CD14-positive monocyte (primary cell): ENCODE measurements at regions not wholly inside any gene's neighbourhood (a gene's known extent, or its start where the extent isn't known, plus 50 kb on each side); places are given as distances from the start of the nearest gene placed in this dataset.

Experiments
- DNase-seq, 3 donors: peaks; one replicate each; pipeline ENCODE4 v3.0.0-alpha.2; 2011 to 2022
- H2AFZ ChIP-seq: 2 replicates; pipeline ENCODE4 v1.6.0; 2012; ENCODE audit warnings: mild to moderate bottlenecking, low read depth, low read length, inconsistent platforms; ENCODE audit not compliant: insufficient read depth, poor library complexity, severe bottlenecking
- H3K27ac ChIP-seq, 2 donors: 1 replicate in 1 of 2; 2 replicates in 1 of 2; pipeline ENCODE4 v1.5.1; 2012 to 2013; ENCODE audit warnings: low read length in 2 of 2, control low read depth in 1 of 2, inconsistent platforms in 1 of 2, low read depth in 1 of 2, mild to moderate bottlenecking in 1 of 2
- H3K27me3 ChIP-seq, 2 donors: one replicate each; pipeline versions ENCODE4 v1.6.0 to v1.6.1; 2011 to 2013; ENCODE audit warnings: low read length in 2 of 2; ENCODE audit not compliant: control insufficient read depth in 2 of 2, insufficient read depth in 2 of 2
- H3K36me3 ChIP-seq, 2 donors: replicated peaks in 1 of 2; 1 replicate in 1 of 2; 2 replicates in 1 of 2; pipeline versions ENCODE4 v1.5.1 to v1.6.1; 2012 to 2013; ENCODE audit warnings: low read length in 2 of 2, control low read depth in 1 of 2, inconsistent platforms in 1 of 2, mild to moderate bottlenecking in 1 of 2; ENCODE audit not compliant: insufficient read depth in 2 of 2, control insufficient read depth in 1 of 2
- H3K4me1 ChIP-seq, 2 donors: 1 replicate in 1 of 2; 2 replicates in 1 of 2; pipeline versions ENCODE4 v1.5.1 to v1.6.1; 2012 to 2013; ENCODE audit warnings: low read length in 2 of 2, control low read depth in 1 of 2, inconsistent platforms in 1 of 2, mild to moderate bottlenecking in 1 of 2, moderate library complexity in 1 of 2; ENCODE audit not compliant: insufficient read depth in 2 of 2, control insufficient read depth in 1 of 2
- H3K4me2 ChIP-seq: replicated peaks from 2 replicates; pipeline ENCODE3; 2012; ENCODE audit warnings: low read length, moderate library complexity, mild to moderate bottlenecking; ENCODE audit not compliant: poor library complexity, severe bottlenecking; ENCODE audit errors: extremely low read depth
- H3K4me3 ChIP-seq, 3 experiments: fragments of 200-600 bp in 1 of 3; sonication (generic) in 1 of 3; replicated peaks in 1 of 3; 1 replicate in 2 of 3; 2 replicates in 1 of 3; pipeline ENCODE4 v1.5.1; 2011 to 2013; ENCODE audit warnings: low read length in 3 of 3, mild to moderate bottlenecking in 3 of 3, control low read depth in 2 of 3, low read depth in 2 of 3, inconsistent platforms in 1 of 3, moderate library complexity in 1 of 3
- H3K79me2 ChIP-seq: 2 replicates; pipeline ENCODE4 v1.6.0; 2012; ENCODE audit warnings: mild to moderate bottlenecking, control low read depth, inconsistent platforms, low read length, moderate library complexity; ENCODE audit not compliant: insufficient read depth
- H3K9ac ChIP-seq: 2 replicates; pipeline ENCODE4 v1.6.0; 2017; ENCODE audit warnings: low read length, mild to moderate bottlenecking; ENCODE audit not compliant: insufficient read depth, poor library complexity, severe bottlenecking
- H3K9me3 ChIP-seq, 2 donors: replicated peaks in 1 of 2; 1 replicate in 1 of 2; 2 replicates in 1 of 2; pipeline versions ENCODE4 v1.5.1 to v1.6.1; 2012 to 2013; ENCODE audit warnings: low read length in 2 of 2, control low read depth in 1 of 2; ENCODE audit not compliant: control insufficient read depth in 1 of 2, insufficient read depth in 1 of 2
- H4K20me1 ChIP-seq: 2 replicates; pipeline ENCODE4 v1.6.0; 2012; ENCODE audit warnings: mild to moderate bottlenecking, low read length, control low read depth, moderate library complexity; ENCODE audit not compliant: insufficient read depth
- H3K27ac Mint-ChIP-seq, 7 donors: one replicate each; pipeline ENCODE4 v1.8.0; 2020; ENCODE audit warnings: mild to moderate bottlenecking in 7 of 7, mixed read lengths in 7 of 7, moderate library complexity in 6 of 7, inconsistent platforms in 2 of 7
- H3K27me3 Mint-ChIP-seq, 3 donors: one replicate each; pipeline ENCODE4 v1.8.0; 2021 to 2022; ENCODE audit warnings: low read depth in 3 of 3, mild to moderate bottlenecking in 3 of 3, mixed read lengths in 3 of 3, moderate library complexity in 3 of 3, inconsistent platforms in 1 of 3
- H3K36me3 Mint-ChIP-seq, 2 donors: one replicate each; pipeline ENCODE4 v1.8.0; 2020; ENCODE audit warnings: mixed read lengths in 2 of 2, inconsistent platforms in 1 of 2, mild to moderate bottlenecking in 1 of 2
- H3K4me1 Mint-ChIP-seq: one replicate; pipeline ENCODE4 v1.8.0; 2020; ENCODE audit warnings: mild to moderate bottlenecking, mixed read lengths
- H3K4me3 Mint-ChIP-seq, 2 donors: one replicate each; pipeline ENCODE4 v1.8.0; 2020; ENCODE audit warnings: mild to moderate bottlenecking in 2 of 2, mixed read lengths in 2 of 2, moderate library complexity in 1 of 2
- H3K9me3 Mint-ChIP-seq, 7 donors: one replicate each; pipeline ENCODE4 v1.8.0; 2020 to 2022; ENCODE audit warnings: mixed read lengths in 7 of 7, mild to moderate bottlenecking in 6 of 7, moderate library complexity in 6 of 7, inconsistent platforms in 2 of 7
- WGBS: methylation state at CpG from one replicate; pipeline ENCODE4 v1.1.5; 2013; ENCODE audit warnings: missing lambda C conversion rate; ENCODE audit not compliant: insufficient coverage; 5-methylcytosine and 5-hydroxymethylcytosine counted together
- intact Hi-C, 2 donors: fragments of 100-400 bp; cut with micrococcal nuclease; formaldehyde crosslinking; loops; one replicate each; pipeline versions ENCODE4 v1.15.0 to v1.15.1; 2023
- TF ChIP-seq, protein P1 (sequence below): fragments of 200-600 bp; IDR thresholded peaks from one replicate; pipeline ENCODE4 v1.8.0; 2022; ENCODE audit warnings: antibody characterized with exemption, mild to moderate bottlenecking

DNA sequence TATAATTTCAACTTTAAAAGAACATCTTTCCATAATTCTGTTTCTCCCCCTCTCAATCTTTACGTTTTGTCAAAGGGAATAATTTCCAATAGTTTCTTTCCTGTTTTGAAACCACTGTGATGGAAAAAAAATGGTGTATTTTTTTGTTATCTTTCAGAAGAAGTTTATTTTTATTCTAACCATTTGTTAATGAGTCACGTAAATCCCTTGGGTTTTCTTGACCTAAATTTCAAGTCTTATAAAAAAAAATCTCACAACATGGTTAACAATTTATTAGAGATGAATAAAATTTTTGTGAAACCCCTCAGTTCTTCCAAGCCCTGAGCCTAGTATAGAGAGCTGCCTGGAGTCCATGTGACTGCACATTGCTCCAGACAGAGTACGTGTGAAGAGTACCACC lies 106.1 kb upstream of the FBXL17 start:
- Mint-ChIP-seq H3K4me1 (no peaks in the 10 kb centered on the region), H3K4me3 (no peak overlapping the region), H3K9me3 (peaks cover 2 to 10% (median 5%) of the 10 kb centered on the region in 7 donors), H3K27ac (no peak overlapping the region), H3K27me3 (peaks cover 0 to 2% (median 0%) of the 10 kb centered on the region in 3 donors), H3K36me3 (no peaks in the 10 kb centered on the region)
- no peaks in the 10 kb centered on the region for H4K20me1 ChIP-seq
- H3K36me3 ChIP-seq = no peaks in the 10 kb centered on the region
- 100% methylated on average over 1 of the region's 3 CpGs for WGBS
- H3K27ac ChIP-seq = no peak overlapping the region
- H3K4me3 ChIP-seq = no peak overlapping the region
- no peak for DNase-seq
- intact Hi-C loops = no loop called here
- H3K27me3 ChIP-seq = no peaks in the 10 kb centered on the region
- no peak overlapping the region for H3K9ac ChIP-seq
- H3K4me2 ChIP-seq = no peak overlapping the region
- no peaks in the 10 kb centered on the region for H3K4me1 ChIP-seq
- H3K79me2 ChIP-seq = no peaks in the 10 kb centered on the region
- peaks cover 0 to 6% of the 10 kb centered on the region in 2 donors for H3K9me3 ChIP-seq
- TF ChIP-seq, protein P1, sequence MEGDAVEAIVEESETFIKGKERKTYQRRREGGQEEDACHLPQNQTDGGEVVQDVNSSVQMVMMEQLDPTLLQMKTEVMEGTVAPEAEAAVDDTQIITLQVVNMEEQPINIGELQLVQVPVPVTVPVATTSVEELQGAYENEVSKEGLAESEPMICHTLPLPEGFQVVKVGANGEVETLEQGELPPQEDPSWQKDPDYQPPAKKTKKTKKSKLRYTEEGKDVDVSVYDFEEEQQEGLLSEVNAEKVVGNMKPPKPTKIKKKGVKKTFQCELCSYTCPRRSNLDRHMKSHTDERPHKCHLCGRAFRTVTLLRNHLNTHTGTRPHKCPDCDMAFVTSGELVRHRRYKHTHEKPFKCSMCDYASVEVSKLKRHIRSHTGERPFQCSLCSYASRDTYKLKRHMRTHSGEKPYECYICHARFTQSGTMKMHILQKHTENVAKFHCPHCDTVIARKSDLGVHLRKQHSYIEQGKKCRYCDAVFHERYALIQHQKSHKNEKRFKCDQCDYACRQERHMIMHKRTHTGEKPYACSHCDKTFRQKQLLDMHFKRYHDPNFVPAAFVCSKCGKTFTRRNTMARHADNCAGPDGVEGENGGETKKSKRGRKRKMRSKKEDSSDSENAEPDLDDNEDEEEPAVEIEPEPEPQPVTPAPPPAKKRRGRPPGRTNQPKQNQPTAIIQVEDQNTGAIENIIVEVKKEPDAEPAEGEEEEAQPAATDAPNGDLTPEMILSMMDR = no peak
- H2AFZ ChIP-seq = no peak overlapping the region

DNA sequence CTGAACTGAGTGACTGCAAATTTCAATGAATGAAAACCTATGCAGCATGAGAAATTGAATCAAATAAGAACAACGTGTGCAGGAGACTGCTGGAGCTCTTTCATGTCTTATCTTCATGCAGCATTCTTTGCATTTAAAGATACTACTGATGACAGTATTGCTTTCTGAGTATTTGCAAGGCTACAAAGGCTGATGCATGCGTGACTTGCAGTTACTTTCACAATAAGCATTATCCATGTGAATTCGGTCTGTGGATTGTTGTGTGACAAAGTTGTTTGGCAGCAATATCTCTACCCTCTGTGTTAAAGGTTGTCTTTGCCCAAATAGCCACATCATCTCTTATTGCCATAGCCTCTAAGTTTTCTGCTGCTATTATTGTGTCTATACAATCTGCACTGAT lies 102.1 kb upstream of the FBXL17 start:
- H3K9me3 ChIP-seq = peaks cover 0 to 3% of the 10 kb centered on the region in 2 donors
- Mint-ChIP-seq H3K36me3 (no peaks in the 10 kb centered on the region), H3K9me3 (peaks cover 0 to 5% (median 0%) of the 10 kb centered on the region in 7 donors), H3K4me1 (no peaks in the 10 kb centered on the region), H3K4me3 (no peak overlapping the region), H3K27me3 (peaks cover 0 to 4% (median 2%) of the 10 kb centered on the region in 3 donors), H3K27ac (no peak overlapping the region)
- H3K4me3 ChIP-seq = no peak overlapping the region
- H4K20me1 ChIP-seq = no peaks in the 10 kb centered on the region
- H3K79me2 ChIP-seq = no peaks in the 10 kb centered on the region
- no peaks in the 10 kb centered on the region for H3K4me1 ChIP-seq
- WGBS = no CpG with 5 or more reads among the region's 3 CpGs
- intact Hi-C loops = no loop called here
- H3K36me3 ChIP-seq = no peaks in the 10 kb centered on the region
- no peak overlapping the region for H3K27ac ChIP-seq
- DNase-seq = no peak
- H3K27me3 ChIP-seq = no peaks in the 10 kb centered on the region
- H3K4me2 ChIP-seq = no peak overlapping the region
- no peak overlapping the region for H3K9ac ChIP-seq
- H2AFZ ChIP-seq = no peak overlapping the region
- TF ChIP-seq, protein P1 = no peak
